Thyroid gland (tissue), 4 donors: ENCODE measurements at regions not wholly inside any gene's neighbourhood (a gene's known extent, or its start where the extent isn't known, plus 50 kb on each side); places are given as distances from the start of the nearest gene placed in this dataset.

ENCODE experiments used
- POLR2A ChIP-seq, 2 donors: fragments of 450-650 bp; IDR thresholded peaks; one replicate each; pipeline ENCODE4 v1.6.1; 2017; ENCODE audit warnings: antibody characterized with exemption in 2 of 2, mild to moderate bottlenecking in 2 of 2, moderate library complexity in 1 of 2
- TF ChIP-seq, protein P1 (sequence below), 6 experiments: fragments of 200-600 bp in 3 of 6; fragments of 450-650 bp in 3 of 6; sonication (generic) in 3 of 6; IDR thresholded peaks; one replicate each; pipeline ENCODE4 v1.5.1; 2016 to 2019; ENCODE audit warnings: antibody characterized with exemption in 6 of 6, mild to moderate bottlenecking in 2 of 6, inconsistent platforms in 1 of 6, moderate library complexity in 1 of 6

DNA sequence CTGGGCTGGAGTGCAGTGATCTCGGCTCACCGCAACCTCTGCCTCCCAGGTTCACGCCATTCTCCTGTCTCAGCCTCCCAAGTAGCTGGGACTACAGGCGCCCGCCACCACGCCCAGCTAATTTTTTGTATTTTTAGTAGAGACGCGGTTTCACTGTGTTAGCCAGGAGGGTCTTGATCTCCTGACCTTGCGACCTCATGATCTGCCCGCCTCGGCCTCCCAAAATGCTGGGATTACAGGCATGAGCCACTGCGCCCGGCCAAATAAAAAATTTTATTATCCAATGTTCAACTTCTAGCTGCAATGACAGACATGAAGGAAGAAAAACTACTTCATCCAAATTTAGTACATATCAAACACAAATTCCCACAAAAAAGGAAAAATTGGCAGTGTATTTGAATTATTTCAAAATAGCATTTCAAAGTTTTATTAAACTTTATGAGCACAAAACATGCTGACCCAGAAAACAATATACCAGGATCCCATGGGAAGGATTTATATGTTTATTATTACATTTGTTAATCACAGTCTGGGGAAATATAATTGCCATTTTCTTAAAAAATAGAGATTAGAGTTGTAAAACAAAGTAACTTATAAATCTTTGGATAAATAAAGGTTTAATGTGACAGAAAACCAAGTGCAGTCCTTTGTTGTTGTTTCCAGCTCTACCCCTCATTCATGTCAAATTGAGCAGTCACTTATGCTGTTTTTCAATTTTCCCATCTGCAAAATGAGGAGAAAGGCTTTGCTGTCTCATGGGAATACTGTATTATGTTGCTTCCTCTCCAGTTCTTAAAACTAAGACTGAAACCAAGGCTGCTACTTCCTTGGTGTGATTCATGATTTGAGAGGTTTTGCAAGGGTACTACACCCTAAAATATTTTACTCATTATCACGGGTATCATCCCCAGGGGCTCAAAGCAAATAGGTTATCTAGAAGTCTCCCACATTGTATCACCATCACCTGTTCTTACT lies 155.2 kb upstream of the AVPR1A start:
- TF ChIP-seq, protein P1, sequence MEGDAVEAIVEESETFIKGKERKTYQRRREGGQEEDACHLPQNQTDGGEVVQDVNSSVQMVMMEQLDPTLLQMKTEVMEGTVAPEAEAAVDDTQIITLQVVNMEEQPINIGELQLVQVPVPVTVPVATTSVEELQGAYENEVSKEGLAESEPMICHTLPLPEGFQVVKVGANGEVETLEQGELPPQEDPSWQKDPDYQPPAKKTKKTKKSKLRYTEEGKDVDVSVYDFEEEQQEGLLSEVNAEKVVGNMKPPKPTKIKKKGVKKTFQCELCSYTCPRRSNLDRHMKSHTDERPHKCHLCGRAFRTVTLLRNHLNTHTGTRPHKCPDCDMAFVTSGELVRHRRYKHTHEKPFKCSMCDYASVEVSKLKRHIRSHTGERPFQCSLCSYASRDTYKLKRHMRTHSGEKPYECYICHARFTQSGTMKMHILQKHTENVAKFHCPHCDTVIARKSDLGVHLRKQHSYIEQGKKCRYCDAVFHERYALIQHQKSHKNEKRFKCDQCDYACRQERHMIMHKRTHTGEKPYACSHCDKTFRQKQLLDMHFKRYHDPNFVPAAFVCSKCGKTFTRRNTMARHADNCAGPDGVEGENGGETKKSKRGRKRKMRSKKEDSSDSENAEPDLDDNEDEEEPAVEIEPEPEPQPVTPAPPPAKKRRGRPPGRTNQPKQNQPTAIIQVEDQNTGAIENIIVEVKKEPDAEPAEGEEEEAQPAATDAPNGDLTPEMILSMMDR (IDR thresholded peaks at IDR 0.05), result peak in 2 of 6 experiments; percentile 18
- TF ChIP-seq POLR2A (IDR thresholded peaks at IDR 0.05), result no peak
